GM10248 (cell line): ENCODE measurements at regions not wholly inside any gene's neighbourhood (a gene's known extent, or its start where the extent isn't known, plus 50 kb on each side); places are given as distances from the start of the nearest gene placed in this dataset.

Experiments
- CTCF ChIA-PET: fragments of 300-600 bp; sonication (Branson Sonifier 250); formaldehyde crosslinking; extraction: SDS; loops from one replicate; lab custom pipeline; 2021; ENCODE audit warnings: antibody characterized with exemption; lab: Yijun Ruan, JAX
- POLR2A ChIA-PET: fragments of 350-650 bp; sonication (Branson Sonifier 250); formaldehyde crosslinking; extraction: SDS; loops from one replicate; lab custom pipeline; 2020; ENCODE audit warnings: antibody characterized with exemption; lab: Yijun Ruan, JAX
- DNase-seq: peaks from one replicate; pipeline ENCODE4 v3.0.0; 2012; ENCODE audit errors: extremely low spot score
- CTCF ChIP-seq: IDR thresholded peaks from 2 replicates; pipeline ENCODE4 v1.5.1; 2012; ENCODE audit warnings: mild to moderate bottlenecking, low read depth; ENCODE audit errors: extremely low read depth, missing control alignments, control extremely low read depth

DNA sequence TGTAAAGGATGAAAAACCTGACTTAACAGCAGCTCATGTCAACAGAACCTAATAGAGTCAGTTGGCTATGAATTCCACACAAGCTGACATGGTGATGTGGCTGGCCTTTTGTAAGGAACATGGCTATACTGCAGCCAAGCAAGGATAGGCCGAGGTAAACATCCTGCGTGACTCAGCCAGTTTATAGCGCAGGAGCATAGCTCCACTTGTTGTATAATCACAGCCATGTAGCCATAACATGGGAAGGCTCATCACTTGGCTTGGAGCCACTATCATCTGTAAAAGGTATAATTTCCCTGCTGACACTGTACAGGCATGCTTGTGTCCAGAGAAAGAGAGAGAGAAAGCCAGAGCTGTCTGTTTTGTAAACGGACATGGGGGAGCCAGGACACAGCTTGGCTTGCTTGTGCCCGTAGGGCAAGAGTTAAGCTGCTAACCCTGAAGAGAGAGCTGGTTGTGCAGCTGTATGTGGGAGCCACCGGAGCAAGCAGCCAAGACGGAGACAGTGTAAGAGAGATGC is 104.4 kb upstream of the PLET1 start:
- DNase-seq = no peak
- CTCF ChIA-PET = no interaction called here
- POLR2A ChIA-PET = no interaction called here
- no peak for TF ChIP-seq CTCF

GRCh38 chr11:112366012-112366411 is 105.4 kb upstream of the PLET1 start:
- POLR2A ChIA-PET = no interaction called here
- no peak for TF ChIP-seq CTCF
- DNase-seq = no peak
- CTCF ChIA-PET = interaction anchor here (1.3 kb wide), 1 partner anchor 10 kb away, joined by 4 read pairs; no protein-coding TSS in a partner anchor

GRCh38 chr11:112366777-112367176 is 106.1 kb upstream of the PLET1 start:
- ChIA-PET POLR2A (no interaction called here), CTCF (interaction anchor here (1.3 kb wide), 1 partner anchor 9 kb away, joined by 4 read pairs; no protein-coding TSS in a partner anchor)
- no peak for TF ChIP-seq CTCF
- no peak for DNase-seq

GRCh38 chr11:112367461-112367860 is 106.8 kb upstream of the PLET1 start:
- POLR2A ChIA-PET = no interaction called here
- CTCF ChIA-PET = no interaction called here
- TF ChIP-seq CTCF = no peak
- DNase-seq = no peak

- no peak for DNase-seq
- ChIA-PET CTCF (no interaction called here), POLR2A (interaction anchor here (0.5 kb wide), 1 partner anchor 1557 kb away, joined by 7 read pairs; no protein-coding TSS in a partner anchor)
- no peak for TF ChIP-seq CTCF
Measured at GRCh38 chr11:112367895-112368294, 107.2 kb upstream of the PLET1 start.

DNA sequence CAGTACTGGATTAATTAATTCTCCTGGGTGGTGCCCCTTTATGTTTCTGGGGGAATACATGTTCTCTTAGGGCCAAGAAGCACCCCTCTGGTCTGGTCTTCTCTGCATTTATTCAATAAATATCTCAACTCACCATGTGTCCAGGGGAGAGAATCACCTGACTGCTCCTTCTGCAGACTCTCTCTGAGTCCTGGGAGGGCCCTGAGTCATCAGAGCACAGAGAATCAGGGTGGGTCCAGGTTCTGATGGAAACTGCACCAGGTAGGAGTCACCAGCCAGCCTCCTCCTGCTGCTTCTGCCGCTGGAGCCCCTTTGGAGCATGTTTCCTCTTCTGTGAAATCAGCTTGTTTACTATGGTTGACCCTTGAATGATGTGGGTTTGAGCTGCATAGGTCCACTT is 107.7 kb upstream of the PLET1 start:
- no peak for TF ChIP-seq CTCF
- ChIA-PET POLR2A (interaction anchor here (0.5 kb wide), 1 partner anchor 1556 kb away, joined by 7 read pairs; no protein-coding TSS in a partner anchor), CTCF (no interaction called here)
- no peak for DNase-seq

GRCh38 chr11:112369374-112369773 is 108.7 kb upstream of the PLET1 start:
- ChIA-PET POLR2A (no interaction called here), CTCF (no interaction called here)
- DNase-seq = no peak
- TF ChIP-seq CTCF = no peak
